ENCODE measurements at regions not wholly inside any gene's neighbourhood (a gene's known extent, or its start where the extent isn't known, plus 50 kb on each side); places are given as distances from the start of the nearest gene placed in this dataset.

DNA sequence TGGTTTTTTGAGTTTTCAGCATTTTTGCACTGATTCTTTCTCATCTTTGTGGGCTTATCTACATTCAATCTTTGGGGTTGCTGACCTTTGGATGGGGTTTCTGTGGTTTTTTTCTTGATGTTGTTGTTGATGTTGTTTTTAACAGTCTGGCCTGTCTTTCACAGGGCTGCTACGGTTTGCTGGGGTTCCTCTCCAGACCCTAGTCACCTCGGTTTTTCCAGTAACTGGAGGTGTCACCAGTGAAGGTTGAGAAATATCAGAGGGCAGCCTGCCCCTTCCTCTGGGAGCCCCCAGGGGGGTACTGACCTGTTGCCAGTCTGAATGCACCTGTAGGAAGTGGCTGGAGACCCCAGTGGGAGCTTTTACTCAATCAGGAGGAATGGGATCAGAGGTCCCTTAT is 365.4 kb downstream of the JRKL start:
- intact Hi-C loops (cut with micrococcal nuclease) (no loop called here), in situ Hi-C loops (cut with MboI) (no loop called here)
- H2AFZ ChIP-seq (ENCODE audit: low read depth, low read length): no peak overlapping the region
- H3K27ac ChIP-seq (ENCODE audit: extremely low read depth, low read depth, low read length): no peak overlapping the region
- H3K9me3 ChIP-seq (replicated peaks; ENCODE audit: control insufficient read depth, insufficient read depth, low read depth, low read length): no peaks in the 10 kb centered on the region
- no peaks in the 10 kb centered on the region for H3K36me3 ChIP-seq (ENCODE audit: control insufficient read depth, insufficient read depth, low read length)
- WGBS (ENCODE audit: insufficient coverage, low coverage, missing lambda C conversion rate): 0% methylated on average over 2 of the region's 2 CpGs
- no peak overlapping the region for H3K4me2 ChIP-seq (ENCODE audit: insufficient read depth, low read length)
- POLR2A ChIA-PET: no interaction called here
- no peak overlapping the region for H3K4me3 ChIP-seq
- no peak for ATAC-seq
- no TSS peak for BruUV-seq (replicated peaks)
- TF ChIP-seq, protein P1, sequence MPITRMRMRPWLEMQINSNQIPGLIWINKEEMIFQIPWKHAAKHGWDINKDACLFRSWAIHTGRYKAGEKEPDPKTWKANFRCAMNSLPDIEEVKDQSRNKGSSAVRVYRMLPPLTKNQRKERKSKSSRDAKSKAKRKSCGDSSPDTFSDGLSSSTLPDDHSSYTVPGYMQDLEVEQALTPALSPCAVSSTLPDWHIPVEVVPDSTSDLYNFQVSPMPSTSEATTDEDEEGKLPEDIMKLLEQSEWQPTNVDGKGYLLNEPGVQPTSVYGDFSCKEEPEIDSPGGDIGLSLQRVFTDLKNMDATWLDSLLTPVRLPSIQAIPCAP (CRISPR knock-in tag; IDR thresholded peaks at IDR 0.05; ENCODE audit: borderline replicate concordance): no peak
- TF ChIP-seq, protein P2, sequence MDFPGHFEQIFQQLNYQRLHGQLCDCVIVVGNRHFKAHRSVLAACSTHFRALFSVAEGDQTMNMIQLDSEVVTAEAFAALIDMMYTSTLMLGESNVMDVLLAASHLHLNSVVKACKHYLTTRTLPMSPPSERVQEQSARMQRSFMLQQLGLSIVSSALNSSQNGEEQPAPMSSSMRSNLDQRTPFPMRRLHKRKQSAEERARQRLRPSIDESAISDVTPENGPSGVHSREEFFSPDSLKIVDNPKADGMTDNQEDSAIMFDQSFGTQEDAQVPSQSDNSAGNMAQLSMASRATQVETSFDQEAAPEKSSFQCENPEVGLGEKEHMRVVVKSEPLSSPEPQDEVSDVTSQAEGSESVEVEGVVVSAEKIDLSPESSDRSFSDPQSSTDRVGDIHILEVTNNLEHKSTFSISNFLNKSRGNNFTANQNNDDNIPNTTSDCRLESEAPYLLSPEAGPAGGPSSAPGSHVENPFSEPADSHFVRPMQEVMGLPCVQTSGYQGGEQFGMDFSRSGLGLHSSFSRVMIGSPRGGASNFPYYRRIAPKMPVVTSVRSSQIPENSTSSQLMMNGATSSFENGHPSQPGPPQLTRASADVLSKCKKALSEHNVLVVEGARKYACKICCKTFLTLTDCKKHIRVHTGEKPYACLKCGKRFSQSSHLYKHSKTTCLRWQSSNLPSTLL (IDR thresholded peaks at IDR 0.05): no peak
- TF ChIP-seq ZNF174 (CRISPR knock-in tag; IDR thresholded peaks at IDR 0.05): no peak
- no peak for TF ChIP-seq PCBP1 (IDR thresholded peaks at IDR 0.05; ENCODE audit: low read depth, low read length, poor library complexity, severe bottlenecking)
- TF ChIP-seq TEAD1 (CRISPR knock-in tag; IDR thresholded peaks at IDR 0.05): no peak
- no peak for TF ChIP-seq GABPB1 (CRISPR knock-in tag; IDR thresholded peaks at IDR 0.05)
- no peak for TF ChIP-seq LARP7 (IDR thresholded peaks at IDR 0.05)
- TF ChIP-seq ZNF311 (CRISPR knock-in tag; IDR thresholded peaks at IDR 0.05): no peak
- H3K9me1 ChIP-seq (ENCODE audit: control insufficient read depth, insufficient read depth, low read length): no peaks in the 10 kb centered on the region
- H3K4me1 ChIP-seq (replicated peaks in 1 of 2; ENCODE audit: control insufficient read depth in 2 of 2, insufficient read depth in 2 of 2, low read length in 2 of 2): no peaks in the 10 kb centered on the region
- CTCF ChIA-PET (ENCODE audit: low intra/inter-chr PET ratio): no interaction called here
- no peak overlapping the region for H3K9ac ChIP-seq (ENCODE audit: insufficient read depth in 1 of 2, low read depth in 2 of 2, low read length in 2 of 2)
- no peaks in the 10 kb centered on the region for H3K79me2 ChIP-seq (ENCODE audit: control insufficient read depth, insufficient read depth, low read length)
- H4K20me1 ChIP-seq (replicated peaks; ENCODE audit: control insufficient read depth, insufficient read depth, low read length): no peaks in the 10 kb centered on the region
- no peak for FAIRE-seq
- H3K27me3 ChIP-seq (ENCODE audit: control insufficient read depth in 2 of 2, insufficient read depth in 2 of 2, low read length in 2 of 2): no peaks in the 10 kb centered on the region
- no peak for DNase-seq (ENCODE audit: extremely low read depth in 1 of 4, low spot score in 3 of 4)

Data from K562 (cell line).